Activated B cell treated with CpG ODN at 0.5 μM for 24 hours (primary cell): ENCODE measurements at regions not wholly inside any gene's neighbourhood (a gene's known extent, or its start where the extent isn't known, plus 50 kb on each side); places are given as distances from the start of the nearest gene placed in this dataset.

Experiments used
- ATAC-seq: fragments of 200-7000 bp; cut with Tn5 transposase; one replicate; pipeline ENCODE4 v1.10.0; 2021; ENCODE audit warnings: low read depth, mild to moderate bottlenecking, moderate library complexity
- CTCF ChIA-PET: fragments of 350-600 bp; sonication (Branson Sonifier 250); formaldehyde crosslinking; loops from one replicate; lab custom pipeline; 2021; ENCODE audit warnings: antibody characterized with exemption; lab: Charles Lee
- POLR2A ChIA-PET: fragments of 350-600 bp; sonication (Branson Sonifier 250); formaldehyde crosslinking; loops from one replicate; lab custom pipeline; 2021; ENCODE audit warnings: antibody characterized with exemption; lab: Charles Lee
- DNase-seq: peaks from one replicate; pipeline ENCODE4 v3.0.0; 2022
- H3K27ac Mint-ChIP-seq: one replicate; pipeline ENCODE4 v1.8.0; 2020; ENCODE audit warnings: mixed read lengths
- H3K27me3 Mint-ChIP-seq: one replicate; pipeline ENCODE4 v1.8.0; 2021; ENCODE audit warnings: mixed read lengths
- H3K36me3 Mint-ChIP-seq: one replicate; pipeline ENCODE4 v1.8.0; 2021; ENCODE audit warnings: low read depth, mixed read lengths
- H3K4me1 Mint-ChIP-seq: one replicate; pipeline ENCODE4 v1.8.0; 2021; ENCODE audit warnings: mixed read lengths
- H3K4me3 Mint-ChIP-seq: one replicate; pipeline ENCODE4 v1.8.0; 2020; ENCODE audit warnings: mild to moderate bottlenecking, mixed read lengths
- H3K9me3 Mint-ChIP-seq: one replicate; pipeline ENCODE4 v1.8.0; 2020; ENCODE audit warnings: mixed read lengths
- intact Hi-C: fragments of 100-400 bp; cut with micrococcal nuclease; formaldehyde crosslinking; loops from one replicate; pipeline ENCODE4 v1.15.1; 2024
- TF ChIP-seq, protein P1 (sequence below): fragments of 200-600 bp; IDR thresholded peaks from one replicate; pipeline ENCODE4 v1.8.0; 2022; ENCODE audit warnings: antibody characterized with exemption, mild to moderate bottlenecking

DNA sequence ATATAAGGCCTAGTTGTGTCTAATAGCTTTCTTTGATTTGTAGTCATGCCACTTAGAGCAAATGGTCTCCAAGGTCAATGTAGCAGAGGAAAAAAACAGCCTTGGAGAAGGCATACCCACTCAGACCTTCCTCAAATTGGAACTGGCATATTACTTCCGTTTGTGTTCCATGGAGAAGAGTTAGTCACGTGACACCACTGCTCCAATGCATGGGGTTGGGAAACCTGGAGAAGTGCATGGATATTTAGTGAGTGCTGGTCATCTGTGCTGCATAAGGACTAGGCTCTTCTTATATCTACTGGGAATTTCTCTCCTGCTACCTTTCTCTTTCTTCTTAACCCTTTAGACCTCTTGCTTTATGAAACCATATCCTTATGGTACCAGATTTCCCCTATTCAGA lies 167.8 kb downstream of the BACH1 start:
- Mint-ChIP-seq H3K9me3 (no peaks in the 10 kb centered on the region), H3K27ac (no peak overlapping the region), H3K36me3 (no peaks in the 10 kb centered on the region), H3K27me3 (no peaks in the 10 kb centered on the region), H3K4me3 (no peak overlapping the region), H3K4me1 (peaks cover 8% of the 10 kb centered on the region)
- ChIA-PET CTCF (interaction anchor here (0.5 kb wide), 1 partner anchor 9 kb away, joined by 4 read pairs; no protein-coding TSS in a partner anchor), POLR2A (no interaction called here)
- TF ChIP-seq, protein P1, sequence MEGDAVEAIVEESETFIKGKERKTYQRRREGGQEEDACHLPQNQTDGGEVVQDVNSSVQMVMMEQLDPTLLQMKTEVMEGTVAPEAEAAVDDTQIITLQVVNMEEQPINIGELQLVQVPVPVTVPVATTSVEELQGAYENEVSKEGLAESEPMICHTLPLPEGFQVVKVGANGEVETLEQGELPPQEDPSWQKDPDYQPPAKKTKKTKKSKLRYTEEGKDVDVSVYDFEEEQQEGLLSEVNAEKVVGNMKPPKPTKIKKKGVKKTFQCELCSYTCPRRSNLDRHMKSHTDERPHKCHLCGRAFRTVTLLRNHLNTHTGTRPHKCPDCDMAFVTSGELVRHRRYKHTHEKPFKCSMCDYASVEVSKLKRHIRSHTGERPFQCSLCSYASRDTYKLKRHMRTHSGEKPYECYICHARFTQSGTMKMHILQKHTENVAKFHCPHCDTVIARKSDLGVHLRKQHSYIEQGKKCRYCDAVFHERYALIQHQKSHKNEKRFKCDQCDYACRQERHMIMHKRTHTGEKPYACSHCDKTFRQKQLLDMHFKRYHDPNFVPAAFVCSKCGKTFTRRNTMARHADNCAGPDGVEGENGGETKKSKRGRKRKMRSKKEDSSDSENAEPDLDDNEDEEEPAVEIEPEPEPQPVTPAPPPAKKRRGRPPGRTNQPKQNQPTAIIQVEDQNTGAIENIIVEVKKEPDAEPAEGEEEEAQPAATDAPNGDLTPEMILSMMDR: no peak
- no peak for ATAC-seq
- intact Hi-C loops: no loop called here
- DNase-seq: no peak

DNA sequence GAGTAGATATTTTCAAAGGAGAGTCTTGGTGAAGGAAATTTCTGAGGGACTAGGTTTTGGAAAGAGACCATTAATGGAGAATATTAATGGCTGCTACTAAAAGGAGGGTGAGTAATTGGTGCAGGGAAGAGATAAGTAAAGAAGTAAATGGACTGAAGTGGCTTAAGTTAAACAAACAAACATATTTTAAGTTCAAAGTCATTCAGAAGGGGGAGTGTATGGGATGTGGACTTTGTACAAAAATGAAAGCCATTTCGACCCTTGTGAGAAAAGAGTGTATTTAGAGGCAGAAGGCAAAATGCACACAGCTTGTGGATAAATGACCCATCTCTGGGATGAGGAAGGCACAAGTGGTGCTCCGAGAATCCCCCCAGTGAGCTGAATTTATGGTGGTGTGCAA lies 171.7 kb downstream of the BACH1 start:
- H3K36me3 Mint-ChIP-seq: no peaks in the 10 kb centered on the region

DNA sequence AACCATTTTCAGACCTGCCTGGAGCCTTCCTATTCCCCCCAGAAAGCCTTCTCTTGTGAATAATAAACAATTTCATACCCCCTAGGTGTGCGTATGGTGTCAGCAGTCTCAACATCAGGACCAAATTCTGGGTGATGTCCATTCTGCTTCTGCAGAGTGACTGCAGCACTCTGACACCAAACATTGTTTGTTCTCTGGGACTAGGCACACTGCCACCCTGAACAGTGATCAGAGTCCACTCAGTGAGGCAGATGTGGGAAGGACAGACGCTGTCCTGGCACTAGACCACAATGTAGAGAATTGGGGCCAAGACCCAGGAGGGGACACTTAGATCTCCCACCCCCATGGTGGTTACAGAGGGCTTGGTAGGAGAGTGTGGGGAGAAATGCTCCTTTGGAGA lies 175.1 kb downstream of the BACH1 start:
- CTCF ChIA-PET: no interaction called here
- intact Hi-C loops: no loop called here
- H3K9me3 Mint-ChIP-seq: no peaks in the 10 kb centered on the region
- H3K27me3 Mint-ChIP-seq: no peaks in the 10 kb centered on the region
- H3K4me3 Mint-ChIP-seq: no peak overlapping the region
- H3K36me3 Mint-ChIP-seq: no peaks in the 10 kb centered on the region
- H3K27ac Mint-ChIP-seq: no peak overlapping the region
- POLR2A ChIA-PET: no interaction called here
- peaks cover 19% of the 10 kb centered on the region for H3K4me1 Mint-ChIP-seq
- DNase-seq (no peak), ATAC-seq (no peak)
- TF ChIP-seq, protein P1: no peak

More for the DNA sequence above, 171.7 kb downstream of the BACH1 start:
- TF ChIP-seq, protein P1: no peak
- POLR2A ChIA-PET: no interaction called here
- no peak overlapping the region for H3K27ac Mint-ChIP-seq
- H3K4me3 Mint-ChIP-seq: no peak overlapping the region
- DNase-seq: no peak
- H3K9me3 Mint-ChIP-seq: no peaks in the 10 kb centered on the region
- CTCF ChIA-PET: no interaction called here
- intact Hi-C loops: no loop called here
- H3K4me1 Mint-ChIP-seq: peaks cover 10% of the 10 kb centered on the region
- no peak for ATAC-seq
- H3K27me3 Mint-ChIP-seq: no peaks in the 10 kb centered on the region

DNA sequence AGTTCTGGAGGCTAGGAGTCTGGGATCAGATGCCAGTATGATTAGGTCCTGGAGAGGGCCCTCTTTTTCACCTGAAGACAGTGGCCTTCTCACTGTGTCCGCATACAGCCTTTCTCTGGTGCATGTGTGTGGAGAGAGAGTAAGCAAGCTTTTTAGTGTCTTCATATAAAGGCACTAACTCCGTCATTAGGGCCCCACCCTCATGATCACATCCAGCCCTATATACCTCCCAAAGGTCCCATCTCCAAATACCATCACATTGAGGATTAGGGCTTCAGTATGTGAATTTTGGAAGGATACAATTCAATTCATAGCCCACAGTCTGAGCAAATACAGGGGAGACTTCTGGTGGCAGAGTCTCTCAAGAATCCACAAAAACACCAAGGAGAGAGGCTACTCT lies 176.6 kb downstream of the BACH1 start:
- ATAC-seq (no peak), DNase-seq (no peak)
- H3K4me3 Mint-ChIP-seq: no peak overlapping the region
- H3K9me3 Mint-ChIP-seq: no peaks in the 10 kb centered on the region
- intact Hi-C loops: loop anchor here (5.0 kb wide), 2 partner anchors 572 to 1612 kb away; no protein-coding TSS in a partner anchor
- no peaks in the 10 kb centered on the region for H3K36me3 Mint-ChIP-seq
- TF ChIP-seq, protein P1: no peak
- CTCF ChIA-PET: interaction anchor here (1.0 to 3.9 kb wide), 3 partner anchors 375 to 569 kb away, joined by 3 to 47 read pairs (median 4); no protein-coding TSS in a partner anchor
- peaks cover 18% of the 10 kb centered on the region for H3K4me1 Mint-ChIP-seq
- H3K27me3 Mint-ChIP-seq: no peaks in the 10 kb centered on the region
- POLR2A ChIA-PET: no interaction called here
- H3K27ac Mint-ChIP-seq: no peak overlapping the region

DNA sequence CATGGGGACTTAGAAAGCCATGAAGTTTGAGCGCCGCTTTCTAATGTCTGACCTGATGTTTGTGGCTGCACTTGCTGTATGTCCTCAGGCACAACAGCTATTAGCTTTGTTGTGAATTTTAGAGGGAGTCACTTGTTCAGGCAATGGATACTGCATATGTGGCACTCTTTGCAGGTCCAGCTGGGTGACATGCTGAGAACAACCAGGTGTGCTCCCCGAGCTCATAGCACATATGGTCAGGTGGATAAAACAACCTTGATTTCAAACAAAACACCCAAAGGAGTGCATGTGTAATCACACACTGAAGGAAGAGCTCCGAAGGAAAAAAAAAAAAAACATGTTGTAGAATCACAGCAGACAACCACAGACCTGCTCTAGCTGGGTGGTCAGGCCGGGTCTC lies 178.6 kb downstream of the BACH1 start:
- ATAC-seq (no peak), DNase-seq (no peak)
- Mint-ChIP-seq H3K4me3 (no peak overlapping the region), H3K4me1 (peaks cover 9% of the 10 kb centered on the region), H3K9me3 (no peaks in the 10 kb centered on the region), H3K36me3 (no peaks in the 10 kb centered on the region), H3K27ac (no peak overlapping the region), H3K27me3 (no peaks in the 10 kb centered on the region)
- CTCF ChIA-PET: interaction anchor here (0.6 to 3.9 kb wide), 3 partner anchors 105 to 1618 kb away, joined by 3 to 47 read pairs (median 4); no protein-coding TSS in a partner anchor
- TF ChIP-seq, protein P1: no peak
- intact Hi-C loops: loop anchor here (2.0 to 5.0 kb wide), 3 partner anchors 387 to 1610 kb away; no protein-coding TSS in a partner anchor
- POLR2A ChIA-PET: no interaction called here
